Bone marrow (tissue), 2 donors: ENCODE measurements at regions not wholly inside any gene's neighbourhood (a gene's known extent, or its start where the extent isn't known, plus 50 kb on each side); places are given as distances from the start of the nearest gene placed in this dataset.
"Not testable (repeated sequence)": the region's sequence is repeated elsewhere in the genome, so short reads cannot be mapped to it uniquely, and the experiment has no call there.

Experiments used
- DNase-seq, 2 donors: peaks; one replicate each; lab custom pipeline; 2025; lab: John Stamatoyannopoulos, UW

- DNase-seq: no peak
Observed at GRCh38 chr6:76843054-76843822, 620.1 kb downstream of the HTR1B start.

DNA sequence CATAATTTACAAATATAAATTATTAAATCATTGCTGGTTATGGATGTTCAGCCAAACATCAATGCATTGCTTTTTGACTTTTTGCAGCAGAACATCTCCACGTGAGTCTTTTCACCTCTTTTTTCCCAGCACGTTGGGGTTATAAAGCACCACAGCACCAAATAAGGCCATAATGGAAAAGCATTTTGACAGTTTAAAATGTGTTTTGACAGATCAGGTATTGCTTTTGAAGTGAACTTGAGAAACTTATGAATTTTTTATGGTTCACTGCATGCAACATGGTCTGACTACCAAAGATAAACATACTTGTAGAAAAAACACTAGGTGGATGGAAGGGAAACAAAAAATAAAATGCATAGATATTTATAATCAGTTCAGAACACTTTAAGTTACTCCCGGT is 622.4 kb downstream of the HTR1B start:
- DNase-seq: no peak

GRCh38 chr6:76840041-76840745 is 623.1 kb downstream of the HTR1B start:
- no peak for DNase-seq

DNA sequence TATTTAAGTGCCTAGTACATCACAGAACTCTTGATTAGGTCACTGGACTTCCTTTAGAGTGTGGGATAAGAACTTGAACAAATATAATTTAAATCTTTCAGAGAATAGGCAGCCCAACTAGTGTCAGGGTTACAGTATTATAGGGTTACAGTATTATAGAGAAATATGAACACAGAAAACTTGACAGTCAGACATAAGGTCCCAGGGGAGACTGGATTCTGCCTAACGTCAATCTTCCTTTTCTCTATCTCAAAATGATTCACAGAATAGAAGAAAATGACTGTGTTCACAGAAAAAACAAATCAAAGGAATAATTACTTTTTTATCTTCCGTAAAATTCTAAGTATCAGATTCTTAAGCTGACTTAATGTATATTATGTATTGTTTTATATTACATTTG is 623.8 kb downstream of the HTR1B start:
- DNase-seq: no peak

DNA sequence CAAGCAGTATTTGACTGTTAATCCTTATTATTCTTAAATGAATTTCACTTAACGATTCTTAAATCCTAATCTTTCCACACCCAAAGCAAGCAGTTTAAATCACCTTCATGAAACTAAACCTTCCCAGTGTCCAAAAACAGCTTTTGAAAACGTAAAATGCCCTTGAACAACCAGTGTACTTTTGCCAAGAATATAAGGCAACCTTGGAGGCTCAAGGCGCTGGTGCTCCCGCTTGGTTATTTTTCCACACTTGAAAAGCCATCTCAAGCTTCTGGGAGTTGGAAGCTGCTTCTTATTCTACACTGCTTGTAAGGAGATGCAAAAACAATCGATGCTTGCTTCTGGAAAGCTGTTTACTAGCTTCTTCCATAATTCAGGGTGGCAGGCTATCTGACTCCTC is 625.7 kb downstream of the HTR1B start:
- DNase-seq: no peak

DNA sequence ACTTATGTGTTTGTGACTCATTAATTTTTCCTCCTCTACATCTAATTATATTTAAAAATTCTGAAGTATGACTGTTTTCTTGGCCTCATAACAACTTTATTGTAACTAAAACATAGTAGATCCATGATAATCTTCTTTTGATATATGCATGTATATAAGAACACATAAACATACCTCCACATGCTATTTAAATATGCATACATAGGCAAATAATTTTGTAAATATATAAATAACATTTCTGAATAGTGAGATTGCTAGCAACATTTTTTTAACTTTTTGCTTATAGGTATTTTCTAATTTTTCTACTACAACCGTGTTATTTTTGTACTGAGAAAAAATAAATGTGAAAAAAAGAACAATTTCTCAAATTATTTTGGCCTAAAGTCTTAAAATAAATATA is 627.6 kb downstream of the HTR1B start:
- DNase-seq: no peak

DNA sequence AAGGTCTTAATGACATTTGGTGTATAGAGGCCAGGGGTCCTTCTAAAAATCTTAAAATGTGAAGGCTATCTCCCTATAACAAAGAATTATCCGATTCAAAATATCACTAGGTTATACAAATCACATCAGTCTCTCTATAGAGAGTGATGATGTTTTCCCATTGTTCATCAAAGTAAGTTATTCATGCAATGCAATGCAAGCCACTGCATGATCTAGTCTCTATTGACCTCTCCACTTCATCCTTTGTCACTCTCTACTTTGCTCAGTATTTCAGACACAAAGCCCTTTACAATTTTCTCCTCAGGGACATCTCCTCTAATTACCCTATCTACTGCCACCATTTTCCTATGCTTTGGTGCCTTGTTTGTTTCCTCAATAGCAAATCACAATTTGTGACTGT is 628.0 kb downstream of the HTR1B start:
- no peak for DNase-seq

- DNase-seq: no peak
Observed at GRCh38 chr6:76834399-76834798, 628.9 kb downstream of the HTR1B start.

GRCh38 chr6:76831299-76831698 is 632.0 kb downstream of the HTR1B start:
- DNase-seq: no peak

GRCh38 chr6:76823578-76823977 is 639.7 kb downstream of the HTR1B start:
- not testable (repeated sequence) for DNase-seq

DNA sequence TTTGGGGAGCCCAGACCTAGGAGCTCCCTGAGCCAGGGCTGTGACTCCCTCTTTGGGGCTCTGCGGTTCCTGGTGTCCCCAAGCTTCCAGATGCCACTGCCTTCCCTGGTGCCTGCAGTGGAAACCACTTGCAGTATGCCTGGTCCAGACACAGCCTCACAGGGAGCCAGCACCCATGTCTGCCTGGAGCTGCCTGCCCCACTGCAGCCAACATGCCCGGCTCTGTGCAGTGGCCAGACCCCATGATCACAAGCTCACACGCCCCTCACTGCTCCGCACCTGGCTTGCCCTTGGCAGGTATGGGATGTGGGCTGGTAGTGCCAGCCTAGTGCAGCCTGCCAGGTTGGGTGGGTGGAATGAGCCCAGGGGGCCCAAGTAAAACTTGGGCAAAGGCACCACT is 644.8 kb downstream of the HTR1B start:
- no peak for DNase-seq

DNA sequence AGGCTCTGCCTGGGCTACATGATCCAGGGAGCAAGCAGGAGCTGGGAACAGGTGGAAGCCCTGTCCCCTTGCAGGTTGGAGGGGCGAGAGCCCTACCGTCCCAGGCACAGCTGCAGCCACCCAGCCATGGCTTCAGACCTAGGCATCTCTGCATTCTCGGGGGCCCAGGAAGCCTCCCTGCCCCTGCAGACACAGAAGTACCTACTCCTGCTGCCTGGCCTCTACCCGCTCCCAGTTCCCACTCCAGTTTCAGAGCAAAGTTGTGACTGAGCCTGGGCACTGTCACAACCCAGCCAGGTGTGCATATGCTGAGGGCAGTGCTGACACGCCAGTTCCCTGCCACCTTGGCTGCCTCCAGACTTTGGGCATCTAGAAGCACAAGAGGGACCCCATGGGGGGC is 645.9 kb downstream of the HTR1B start:
- DNase-seq: no peak

- DNase-seq: no peak
Observed at GRCh38 chr6:76814496-76815458, 648.5 kb downstream of the HTR1B start.

DNA sequence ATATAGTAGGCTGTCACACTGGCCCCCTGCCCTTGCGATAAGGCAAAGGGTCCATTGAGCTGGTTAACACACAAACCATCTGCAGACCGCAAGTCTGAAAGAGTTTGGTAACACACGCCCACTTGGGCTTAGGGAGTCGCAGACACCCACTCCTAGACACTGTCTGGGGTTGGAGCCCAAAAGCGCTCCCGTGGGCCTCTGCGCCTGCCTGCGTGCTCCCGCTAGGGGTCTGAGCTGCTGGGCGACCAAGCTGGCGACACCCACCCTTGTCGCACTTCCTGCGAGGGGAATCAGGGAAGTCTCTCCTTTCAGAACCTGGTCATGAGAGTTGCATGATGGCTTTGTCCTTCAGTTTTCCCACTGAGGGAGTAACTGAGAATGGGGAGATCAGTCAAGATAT is 653.0 kb downstream of the HTR1B start:
- no peak for DNase-seq

GRCh38 chr6:76803038-76803580 is 660.2 kb downstream of the HTR1B start:
- DNase-seq: no peak

DNA sequence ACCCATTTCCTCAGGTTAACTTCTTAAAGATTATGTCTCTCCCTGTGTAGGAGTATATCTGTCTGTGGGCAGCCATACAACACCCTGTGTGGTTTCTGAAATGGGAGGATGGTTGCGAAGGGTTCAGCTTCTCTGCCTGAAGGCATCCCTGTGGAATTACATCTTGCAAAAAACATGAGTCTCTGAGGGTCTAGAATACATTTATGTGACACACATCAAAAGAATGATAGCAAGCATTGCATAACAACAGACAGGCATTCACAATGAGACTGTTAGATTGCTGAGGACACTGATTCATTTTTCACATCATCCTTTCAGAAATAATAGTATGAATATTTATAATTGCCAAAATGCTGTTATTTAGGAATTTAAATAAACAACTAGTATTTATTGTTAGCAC is 670.9 kb downstream of the HTR1B start:
- DNase-seq: no peak

DNA sequence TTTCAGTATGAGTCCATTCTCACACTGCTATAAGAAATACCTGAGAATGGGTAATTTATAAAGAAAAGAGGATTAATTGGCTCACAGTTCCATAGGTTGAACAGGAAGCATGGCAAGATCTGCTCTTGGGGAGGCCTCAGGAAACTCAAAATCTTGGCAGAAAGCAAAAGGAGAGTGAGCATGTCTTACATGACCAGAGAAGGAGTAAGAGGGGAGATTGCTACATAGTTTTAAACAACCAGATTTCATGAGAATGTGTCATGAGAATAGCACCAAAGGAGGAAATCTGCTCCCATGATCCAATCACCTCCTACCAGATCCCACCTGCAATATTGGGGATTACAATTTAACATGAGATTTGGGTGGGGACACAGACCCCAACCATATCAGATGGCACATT is 672.4 kb downstream of the HTR1B start:
- no peak for DNase-seq

- no peak for DNase-seq
Observed at GRCh38 chr6:76790045-76790796, 673.1 kb downstream of the HTR1B start.

- no peak for DNase-seq
Observed at GRCh38 chr6:76789580-76789979, 673.7 kb downstream of the HTR1B start.

GRCh38 chr6:76788155-76788554 is 675.1 kb downstream of the HTR1B start:
- no peak for DNase-seq

DNA sequence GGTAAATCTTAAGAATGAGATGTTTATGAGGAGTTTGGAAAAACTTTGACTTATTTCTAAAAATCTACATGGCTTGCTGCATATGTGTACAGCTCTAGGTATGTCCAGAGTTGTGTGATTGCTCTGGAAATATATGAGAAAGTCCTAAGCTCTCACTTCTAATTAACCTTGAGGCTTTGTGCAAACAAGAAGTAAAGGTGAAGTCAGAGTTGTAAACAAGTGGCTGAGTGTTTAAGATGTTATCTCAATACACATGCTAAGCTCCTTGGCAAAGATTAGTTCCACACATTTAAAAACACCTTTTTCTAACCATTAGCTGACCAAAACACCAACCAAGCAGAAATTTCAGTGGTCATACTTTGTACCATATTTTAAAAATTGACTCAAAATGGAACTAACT is 684.2 kb downstream of the HTR1B start:
- DNase-seq: no peak

DNA sequence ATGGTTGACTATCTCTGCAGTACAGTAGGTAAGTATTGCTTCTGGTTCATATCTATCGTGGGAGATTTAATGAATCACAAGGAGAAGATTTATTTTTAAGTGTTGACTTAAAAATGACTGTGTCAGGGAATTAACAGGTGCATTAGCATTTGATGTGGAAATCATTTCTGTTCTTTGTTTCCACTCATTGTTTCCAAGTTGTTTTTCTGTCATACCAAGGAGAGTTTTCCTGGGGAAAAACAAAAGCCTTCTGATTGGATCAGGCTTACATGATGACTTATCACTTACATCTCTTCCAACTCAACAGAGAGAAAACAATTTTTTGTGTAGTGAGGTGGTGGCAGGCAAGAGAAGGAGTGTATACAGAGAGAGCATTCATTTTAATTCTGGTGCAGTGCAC is 686.4 kb downstream of the HTR1B start:
- DNase-seq: no peak
